CD4-positive, alpha-beta T cell (primary cell): ENCODE measurements at regions not wholly inside any gene's neighbourhood (a gene's known extent, or its start where the extent isn't known, plus 50 kb on each side); places are given as distances from the start of the nearest gene placed in this dataset.

ENCODE experiments used
- ATAC-seq: fragments of 200-7000 bp; cut with Tn5 transposase; one replicate; pipeline ENCODE4 v1.10.0; 2022; ENCODE audit warnings: mild to moderate bottlenecking; ENCODE audit not compliant: poor library complexity
- CTCF ChIA-PET: fragments of 350-600 bp; sonication (Branson Sonifier 250); formaldehyde crosslinking; loops from one replicate; lab custom pipeline; 2021; ENCODE audit warnings: antibody characterized with exemption, inconsistent platforms; lab: Charles Lee
- POLR2A ChIA-PET: fragments of 350-600 bp; sonication (Branson Sonifier 250); formaldehyde crosslinking; loops from one replicate; lab custom pipeline; 2021; ENCODE audit warnings: antibody characterized with exemption, inconsistent platforms; lab: Charles Lee
- DNase-seq, 14 experiments: peaks; one replicate each; pipeline ENCODE4 v3.0.0-alpha.2; 2013 to 2020; ENCODE audit warnings: mixed read lengths in 2 of 14
- H3K27ac ChIP-seq, 2 donors: one replicate each; pipeline versions ENCODE4 v1.5.1 to v1.7.0; 2013; ENCODE audit warnings: low read length in 2 of 2, low read depth in 1 of 2, mild to moderate bottlenecking in 1 of 2
- H3K27me3 ChIP-seq, 2 experiments: 1 replicate in 1 of 2; 2 replicates in 1 of 2; pipeline versions ENCODE4 v1.6.1 to v1.7.0; 2013; ENCODE audit warnings: low read length in 2 of 2, control low read depth in 1 of 2, mild to moderate bottlenecking in 1 of 2, moderate library complexity in 1 of 2; ENCODE audit not compliant: insufficient read depth in 2 of 2, control insufficient read depth in 1 of 2
- H3K36me3 ChIP-seq: one replicate; pipeline ENCODE4 v1.6.1; 2013; ENCODE audit warnings: low read length, control low read depth; ENCODE audit not compliant: insufficient read depth
- H3K4me1 ChIP-seq: one replicate; pipeline ENCODE4 v1.6.1; 2013; ENCODE audit warnings: low read length, control low read depth; ENCODE audit not compliant: insufficient read depth
- H3K4me3 ChIP-seq: one replicate; pipeline ENCODE4 v1.5.1; 2013; ENCODE audit warnings: mild to moderate bottlenecking, low read length, moderate library complexity
- H3K9me3 ChIP-seq, 2 experiments: 1 replicate in 1 of 2; 2 replicates in 1 of 2; pipeline versions ENCODE4 v1.6.1 to v1.7.0; 2013; ENCODE audit warnings: low read length in 2 of 2, mild to moderate bottlenecking in 2 of 2, control low read depth in 1 of 2, moderate library complexity in 1 of 2; ENCODE audit not compliant: control insufficient read depth in 1 of 2, insufficient read depth in 1 of 2
- H3K27ac Mint-ChIP-seq: one replicate; pipeline ENCODE4 v1.8.0; 2020; ENCODE audit warnings: mixed read lengths
- H3K27me3 Mint-ChIP-seq: one replicate; pipeline ENCODE4 v1.8.0; 2021; ENCODE audit warnings: mixed read lengths
- H3K36me3 Mint-ChIP-seq: one replicate; pipeline ENCODE4 v1.8.0; 2021; ENCODE audit warnings: low read depth, mixed read lengths
- H3K4me1 Mint-ChIP-seq: one replicate; pipeline ENCODE4 v1.8.0; 2021; ENCODE audit warnings: low read depth, mixed read lengths
- H3K4me3 Mint-ChIP-seq: one replicate; pipeline ENCODE4 v1.8.0; 2020; ENCODE audit warnings: mild to moderate bottlenecking, mixed read lengths
- H3K9me3 Mint-ChIP-seq: one replicate; pipeline ENCODE4 v1.8.0; 2020; ENCODE audit warnings: mixed read lengths
- CTCF ChIP-seq: fragments of 200-600 bp; IDR thresholded peaks from one replicate; pipeline ENCODE4 v1.8.0; 2022; ENCODE audit warnings: antibody characterized with exemption, mild to moderate bottlenecking
- intact Hi-C, 2 experiments: fragments of 100-400 bp; cut with DNase I in 1 of 2; cut with micrococcal nuclease in 1 of 2; formaldehyde crosslinking; loops; one replicate each; pipeline versions ENCODE4 v1.15.1 to v1.9.0; 2023 to 2025; cut with DNase I, micrococcal nuclease

DNA sequence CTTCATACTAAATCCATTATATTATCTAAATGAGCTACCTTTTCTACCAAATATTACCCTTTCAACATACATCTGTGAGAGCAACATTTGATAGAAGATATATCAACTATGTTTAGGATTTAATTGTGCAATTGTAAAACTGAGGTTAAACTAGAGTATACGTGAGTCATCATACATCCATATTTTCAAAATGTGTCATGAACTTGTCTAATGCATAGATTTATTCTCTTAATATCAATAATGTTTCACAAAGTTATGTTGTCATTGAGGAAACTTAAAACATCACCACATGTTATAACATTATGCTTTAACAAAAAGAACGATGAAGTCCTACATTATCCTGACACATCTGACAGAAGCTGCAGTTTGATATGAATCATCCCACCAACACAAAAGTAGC lies 645.5 kb upstream of the NOVA1 start:
- Mint-ChIP-seq H3K27ac (no peak overlapping the region), H3K9me3 (peaks cover 16% of the 10 kb centered on the region), H3K36me3 (no peaks in the 10 kb centered on the region), H3K4me3 (no peak overlapping the region), H3K27me3 (no peaks in the 10 kb centered on the region), H3K4me1 (no peaks in the 10 kb centered on the region)
- H3K4me3 ChIP-seq, result no peak overlapping the region
- no peaks in the 10 kb centered on the region for H3K4me1 ChIP-seq
- ATAC-seq (no peak), DNase-seq (no peak)
- POLR2A ChIA-PET, result no interaction called here
- no peak overlapping the region for H3K27ac ChIP-seq
- TF ChIP-seq CTCF, result no peak
- H3K9me3 ChIP-seq, result peaks cover 0 to 3% of the 10 kb centered on the region in 2 experiments
- no peaks in the 10 kb centered on the region for H3K27me3 ChIP-seq
- H3K36me3 ChIP-seq, result no peaks in the 10 kb centered on the region
- CTCF ChIA-PET, result no interaction called here
- intact Hi-C loops, result no loop called here

- Mint-ChIP-seq H3K4me1 (no peaks in the 10 kb centered on the region), H3K27ac (no peak overlapping the region), H3K36me3 (no peaks in the 10 kb centered on the region), H3K27me3 (no peaks in the 10 kb centered on the region), H3K4me3 (no peak overlapping the region), H3K9me3 (peaks cover 19% of the 10 kb centered on the region)
- ATAC-seq (no peak), DNase-seq (no peak)
- H3K36me3 ChIP-seq, result no peaks in the 10 kb centered on the region
- H3K4me1 ChIP-seq, result no peaks in the 10 kb centered on the region
- CTCF ChIA-PET, result no interaction called here
- no peak overlapping the region for H3K4me3 ChIP-seq
- no peaks in the 10 kb centered on the region for H3K27me3 ChIP-seq
- intact Hi-C loops, result no loop called here
- TF ChIP-seq CTCF, result no peak
- POLR2A ChIA-PET, result no interaction called here
- peaks cover 0 to 3% of the 10 kb centered on the region in 2 experiments for H3K9me3 ChIP-seq
- H3K27ac ChIP-seq, result no peak overlapping the region
Measured at GRCh38 chr14:27245947-27246346, 648.1 kb upstream of the NOVA1 start.

- Mint-ChIP-seq H3K9me3 (peaks cover 8% of the 10 kb centered on the region), H3K4me3 (no peak overlapping the region), H3K36me3 (no peaks in the 10 kb centered on the region), H3K4me1 (no peaks in the 10 kb centered on the region), H3K27ac (no peak overlapping the region), H3K27me3 (no peaks in the 10 kb centered on the region)
- DNase-seq (no peak), ATAC-seq (no peak)
- POLR2A ChIA-PET, result no interaction called here
- CTCF ChIA-PET, result no interaction called here
- Histone ChIP-seq H3K36me3 (no peaks in the 10 kb centered on the region), H3K9me3 (no peaks in the 10 kb centered on the region), H3K27ac (no peak overlapping the region), H3K4me3 (no peak overlapping the region), H3K4me1 (no peaks in the 10 kb centered on the region), H3K27me3 (no peaks in the 10 kb centered on the region)
- no peak for TF ChIP-seq CTCF
- intact Hi-C loops, result no loop called here
Measured at GRCh38 chr14:27253966-27254365, 656.1 kb upstream of the NOVA1 start.
